ENCODE measurements at regions not wholly inside any gene's neighbourhood (a gene's known extent, or its start where the extent isn't known, plus 50 kb on each side); places are given as distances from the start of the nearest gene placed in this dataset.

GRCh38 chr6:134446896-134447295, 129.0 kb upstream of the SGK1 start:
- no peak for TF ChIP-seq CTCF (conservative IDR thresholded peaks at IDR 0.05)
- no peak for TF ChIP-seq ZFX (IDR thresholded peaks at IDR 0.05)
